Trophoblast cell (in vitro differentiated cells and primary cell): ENCODE measurements at regions not wholly inside any gene's neighbourhood (a gene's known extent, or its start where the extent isn't known, plus 50 kb on each side); places are given as distances from the start of the nearest gene placed in this dataset.
A peak's percentile ranks its signal among the peaks of the same experiment; 100 is the strongest.

Experiments
- DNase-seq, 2 donors: peaks; one replicate each; pipeline ENCODE4 v3.0.0-alpha.2; 2016
- H2AFZ ChIP-seq: 2 replicates; pipeline ENCODE4 v1.6.1; 2013; ENCODE audit warnings: low read length, moderate library complexity, mild to moderate bottlenecking; ENCODE audit not compliant: insufficient read depth, poor library complexity
- H2AK5ac ChIP-seq: 2 replicates; pipeline ENCODE4 v1.6.1; 2013; ENCODE audit warnings: mild to moderate bottlenecking, low read length
- H2BK120ac ChIP-seq: 2 replicates; pipeline ENCODE4 v1.6.1; 2013; ENCODE audit warnings: low read length, mild to moderate bottlenecking, moderate library complexity; ENCODE audit not compliant: insufficient read depth, poor library complexity
- H2BK12ac ChIP-seq: 2 replicates; pipeline ENCODE4 v1.6.1; 2013; ENCODE audit warnings: mild to moderate bottlenecking, low read length, moderate library complexity
- H2BK5ac ChIP-seq: 2 replicates; pipeline ENCODE4 v1.6.1; 2013; ENCODE audit warnings: low read length, low read depth, moderate library complexity, mild to moderate bottlenecking; ENCODE audit not compliant: poor library complexity
- H3K14ac ChIP-seq: 2 replicates; pipeline ENCODE4 v1.6.1; 2013; ENCODE audit warnings: mild to moderate bottlenecking, low read length
- H3K18ac ChIP-seq: 2 replicates; pipeline ENCODE4 v1.6.1; 2013; ENCODE audit warnings: mild to moderate bottlenecking, low read length
- H3K23ac ChIP-seq: 2 replicates; pipeline ENCODE4 v1.6.1; 2013; ENCODE audit warnings: low read length
- H3K27ac ChIP-seq: 2 replicates; pipeline ENCODE4 v1.5.1; 2013; ENCODE audit warnings: low read depth, mild to moderate bottlenecking, inconsistent platforms, low read length, moderate library complexity
- H3K27me3 ChIP-seq: 2 replicates; pipeline ENCODE4 v1.6.1; 2013; ENCODE audit warnings: inconsistent platforms, mild to moderate bottlenecking, low read length, moderate library complexity; ENCODE audit not compliant: insufficient read depth
- H3K36me3 ChIP-seq, 2 experiments: 1 replicate in 1 of 2; 2 replicates in 1 of 2; pipeline ENCODE4 v1.6.1; 2013; ENCODE audit warnings: low read length in 2 of 2, mild to moderate bottlenecking in 2 of 2, moderate library complexity in 1 of 2; ENCODE audit not compliant: insufficient read depth in 2 of 2, control insufficient read depth in 1 of 2
- H3K4ac ChIP-seq: 2 replicates; pipeline ENCODE4 v1.6.1; 2013; ENCODE audit warnings: low read depth, mild to moderate bottlenecking, low read length, moderate library complexity
- H3K4me1 ChIP-seq, 2 experiments: 1 replicate in 1 of 2; 2 replicates in 1 of 2; pipeline ENCODE4 v1.6.1; 2013; ENCODE audit warnings: low read length in 2 of 2, mild to moderate bottlenecking in 2 of 2, moderate library complexity in 1 of 2; ENCODE audit not compliant: insufficient read depth in 2 of 2, control insufficient read depth in 1 of 2
- H3K4me2 ChIP-seq: 2 replicates; pipeline ENCODE4 v1.6.1; 2013; ENCODE audit warnings: inconsistent platforms, mild to moderate bottlenecking, low read length, moderate library complexity
- H3K4me3 ChIP-seq: 2 replicates; pipeline ENCODE4 v1.5.1; 2013; ENCODE audit warnings: mild to moderate bottlenecking, low read depth, low read length, inconsistent platforms
- H3K79me1 ChIP-seq: one replicate; pipeline ENCODE4 v1.6.1; 2013; ENCODE audit warnings: low read length
- H3K79me2 ChIP-seq: 2 replicates; pipeline ENCODE4 v1.6.1; 2013; ENCODE audit warnings: low read length, mild to moderate bottlenecking; ENCODE audit not compliant: control insufficient read depth, insufficient read depth, poor library complexity
- H3K9ac ChIP-seq: 2 replicates; pipeline ENCODE4 v1.6.1; 2013; ENCODE audit warnings: mild to moderate bottlenecking, low read length
- H3K9me3 ChIP-seq: 2 replicates; pipeline ENCODE4 v1.6.1; 2013; ENCODE audit warnings: low read depth, mild to moderate bottlenecking, control low read depth, inconsistent platforms, low read length; ENCODE audit not compliant: insufficient read depth
- H4K12ac ChIP-seq: 2 replicates; pipeline ENCODE4 v1.6.1; 2013; ENCODE audit warnings: low read depth, mild to moderate bottlenecking, low read length, moderate library complexity
- H4K8ac ChIP-seq: 2 replicates; pipeline ENCODE4 v1.6.1; 2013; ENCODE audit warnings: low read depth, mild to moderate bottlenecking, low read length, moderate library complexity
- H4K91ac ChIP-seq: one replicate; pipeline ENCODE4 v1.6.1; 2013; ENCODE audit warnings: low read depth, mild to moderate bottlenecking, low read length, moderate library complexity
- WGBS: extraction: QIAGEN DNeasy Blood & Tissue Kit; methylation state at CpG from one replicate; pipeline ENCODE4 v1.1.7; 2013; ENCODE audit warnings: missing lambda C conversion rate; ENCODE audit not compliant: insufficient read length, insufficient coverage; ENCODE audit errors: extremely low coverage; 5-methylcytosine and 5-hydroxymethylcytosine counted together

DNA sequence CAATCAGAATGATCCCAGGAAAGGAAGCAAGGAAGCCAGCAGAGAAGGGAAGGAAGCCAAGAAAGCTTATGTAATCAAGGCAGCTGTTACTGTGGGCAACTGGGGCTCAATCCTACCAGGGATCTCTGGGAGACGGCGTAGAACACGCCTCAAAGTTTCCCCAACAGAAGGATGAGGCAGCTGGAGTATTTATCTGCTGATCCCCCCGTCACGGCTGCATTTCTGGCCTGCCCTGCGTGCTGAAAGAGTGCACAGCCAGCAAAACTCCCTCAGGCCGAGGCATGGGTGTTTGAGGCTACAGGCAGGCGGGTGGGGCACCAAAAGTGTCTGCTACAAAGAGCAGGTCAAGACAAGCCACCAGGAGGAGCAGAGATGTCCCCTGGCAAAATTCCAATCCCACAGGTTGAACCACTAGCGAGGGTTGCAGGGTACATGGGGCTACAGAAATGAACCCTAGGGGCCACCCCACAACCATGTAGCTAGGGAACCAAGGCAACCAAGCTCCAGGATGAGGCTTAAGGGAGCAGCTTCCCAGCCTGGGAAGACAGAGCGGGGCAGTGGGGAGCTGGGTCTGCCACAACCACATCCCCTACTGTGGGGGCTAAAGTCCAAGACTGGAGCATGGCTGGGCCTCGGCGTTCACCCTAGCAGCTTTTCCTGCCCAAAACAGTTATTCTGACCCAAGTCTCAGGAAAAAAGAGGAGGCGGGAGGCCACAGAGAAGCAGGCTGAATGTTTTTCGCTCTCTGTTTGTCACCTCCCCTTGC is 113.4 kb downstream of the BCOR start:
- peak overlapping the region; percentile 76 for H2BK12ac ChIP-seq
- WGBS = no CpG with 5 or more reads among the region's 14 CpGs
- H3K79me1 ChIP-seq = peaks cover 4% of the 10 kb centered on the region
- H4K91ac ChIP-seq = peak overlapping the region; percentile 4
- H3K79me2 ChIP-seq = no peaks in the 10 kb centered on the region
- H3K4ac ChIP-seq = no peak overlapping the region
- no peak overlapping the region for H2BK120ac ChIP-seq
- H3K9ac ChIP-seq = no peak overlapping the region
- H4K12ac ChIP-seq = no peak overlapping the region
- H3K4me1 ChIP-seq = peaks cover 13 to 16% of the 10 kb centered on the region in 2 experiments
- peak overlapping the region; percentile 28 for H4K8ac ChIP-seq
- DNase-seq = no peak
- no peak overlapping the region for H2AFZ ChIP-seq
- no peaks in the 10 kb centered on the region for H3K36me3 ChIP-seq
- no peak overlapping the region for H3K23ac ChIP-seq
- no peaks in the 10 kb centered on the region for H3K9me3 ChIP-seq
- no peak overlapping the region for H2AK5ac ChIP-seq
- no peak overlapping the region for H3K4me3 ChIP-seq
- no peak overlapping the region for H3K4me2 ChIP-seq
- no peak overlapping the region for H3K27ac ChIP-seq
- no peak overlapping the region for H3K14ac ChIP-seq
- H3K18ac ChIP-seq = no peak overlapping the region
- H3K27me3 ChIP-seq = no peaks in the 10 kb centered on the region
- H2BK5ac ChIP-seq = no peak overlapping the region

DNA sequence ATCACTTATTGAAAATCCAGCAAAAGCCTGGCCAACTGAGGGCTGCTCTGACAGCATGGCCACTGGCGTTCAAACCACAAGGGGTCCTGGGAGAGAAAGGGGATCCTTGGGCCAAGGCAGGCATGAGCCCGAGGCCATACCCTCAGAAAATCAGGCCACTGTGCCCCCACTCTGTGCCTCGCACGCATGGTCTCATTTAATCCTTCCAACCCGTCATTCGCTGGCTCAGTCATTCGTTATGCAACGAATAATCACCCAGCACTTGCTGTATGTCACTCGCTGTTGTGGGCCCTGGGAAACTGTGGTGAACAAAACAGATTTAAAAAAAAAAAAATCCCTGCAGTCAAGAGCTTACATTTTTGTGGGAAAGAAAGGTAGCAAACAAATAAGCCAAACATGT is 112.7 kb downstream of the BCOR start:
- Histone ChIP-seq H3K27me3 (no peaks in the 10 kb centered on the region), H2BK12ac (no peak overlapping the region), H3K79me1 (peaks cover 4% of the 10 kb centered on the region), H2AFZ (no peak overlapping the region), H2BK5ac (no peak overlapping the region), H3K4ac (no peak overlapping the region), H4K91ac (no peak overlapping the region), H4K12ac (no peak overlapping the region), H3K4me3 (no peak overlapping the region), H3K18ac (no peak overlapping the region), H2AK5ac (no peak overlapping the region), H3K79me2 (no peaks in the 10 kb centered on the region), H2BK120ac (peak overlapping the region; percentile 18), H3K14ac (no peak overlapping the region), H3K36me3 (no peaks in the 10 kb centered on the region), H3K9me3 (no peaks in the 10 kb centered on the region), H3K9ac (no peak overlapping the region), H3K27ac (no peak overlapping the region), H3K4me2 (no peak overlapping the region), H3K4me1 (peaks cover 13 to 16% of the 10 kb centered on the region in 2 experiments), H3K23ac (no peak overlapping the region), H4K8ac (no peak overlapping the region)
- no peak for DNase-seq
- WGBS = no CpG with 5 or more reads among the region's 9 CpGs

DNA sequence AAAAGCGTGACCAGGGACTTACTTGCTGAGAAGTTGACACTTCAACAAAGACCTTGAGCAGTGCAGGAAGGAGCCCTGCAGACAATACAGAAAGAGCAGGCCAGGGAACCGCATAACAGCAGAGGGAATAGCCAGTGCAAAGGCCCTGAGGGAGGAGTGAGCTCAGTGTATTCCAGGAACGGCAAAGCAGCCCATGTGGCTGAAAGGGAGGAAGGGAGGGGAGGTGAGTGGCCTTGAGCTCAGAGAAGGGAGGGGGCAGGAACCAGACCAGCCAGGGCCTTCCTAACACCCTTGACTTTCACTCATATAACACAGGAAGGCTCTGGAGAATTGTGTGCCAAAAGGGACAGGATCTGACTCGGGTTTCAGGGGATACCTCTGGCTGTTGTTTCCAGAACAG is 112.2 kb downstream of the BCOR start:
- Histone ChIP-seq H4K8ac (no peak overlapping the region), H3K9ac (no peak overlapping the region), H3K27ac (no peak overlapping the region), H3K4me2 (no peak overlapping the region), H3K4me3 (no peak overlapping the region), H2BK120ac (no peak overlapping the region), H2BK12ac (no peak overlapping the region), H3K23ac (no peak overlapping the region), H3K79me1 (peaks cover 4% of the 10 kb centered on the region), H3K18ac (no peak overlapping the region), H3K36me3 (no peaks in the 10 kb centered on the region), H2BK5ac (no peak overlapping the region), H2AFZ (no peak overlapping the region), H4K12ac (no peak overlapping the region), H3K9me3 (no peaks in the 10 kb centered on the region), H3K79me2 (no peaks in the 10 kb centered on the region), H2AK5ac (no peak overlapping the region), H3K27me3 (no peaks in the 10 kb centered on the region), H3K4ac (no peak overlapping the region), H3K14ac (no peak overlapping the region), H4K91ac (no peak overlapping the region), H3K4me1 (peaks cover 13 to 16% of the 10 kb centered on the region in 2 experiments)
- DNase-seq = no peak
- WGBS = no CpG with 5 or more reads among the region's 4 CpGs

DNA sequence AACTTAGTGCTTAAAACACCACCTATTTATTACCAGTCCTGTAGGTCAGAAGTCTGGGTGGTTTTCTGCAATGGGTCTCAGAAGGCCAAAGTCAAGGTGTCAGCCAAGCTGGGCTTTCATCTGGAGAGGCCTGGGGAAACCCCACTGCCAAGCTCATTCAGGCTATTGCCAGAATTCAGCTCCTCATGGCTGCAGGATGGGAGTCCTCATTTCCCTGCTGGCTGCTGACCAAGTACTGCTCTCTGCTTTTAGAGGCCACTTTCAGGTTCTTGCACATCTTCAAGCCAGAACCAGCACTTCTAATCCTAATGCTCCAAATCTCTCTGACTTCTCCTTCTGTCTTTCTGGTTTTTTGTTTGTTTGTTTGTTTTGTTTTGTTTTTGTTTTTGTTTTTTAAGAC is 109.3 kb downstream of the BCOR start:
- Histone ChIP-seq H3K79me1 (peaks cover 2% of the 10 kb centered on the region), H2BK5ac (no peak overlapping the region), H3K9me3 (no peaks in the 10 kb centered on the region), H3K14ac (no peak overlapping the region), H3K27me3 (no peaks in the 10 kb centered on the region), H3K4me3 (no peak overlapping the region), H4K91ac (no peak overlapping the region), H2BK12ac (no peak overlapping the region), H4K8ac (no peak overlapping the region), H3K4ac (no peak overlapping the region), H2AFZ (no peak overlapping the region), H3K27ac (no peak overlapping the region), H3K18ac (no peak overlapping the region), H2AK5ac (no peak overlapping the region), H3K4me1 (peaks cover 13 to 16% of the 10 kb centered on the region in 2 experiments), H4K12ac (no peak overlapping the region), H3K79me2 (no peaks in the 10 kb centered on the region), H3K4me2 (no peak overlapping the region), H3K23ac (no peak overlapping the region), H3K9ac (no peak overlapping the region), H2BK120ac (no peak overlapping the region), H3K36me3 (no peaks in the 10 kb centered on the region)
- no peak for DNase-seq
